Neutrophil (primary cell): ENCODE measurements at regions not wholly inside any gene's neighbourhood (a gene's known extent, or its start where the extent isn't known, plus 50 kb on each side); places are given as distances from the start of the nearest gene placed in this dataset.

Source experiments
- H3K27ac ChIP-seq: fragments of 200-600 bp; sonication (generic); 2 replicates; pipeline ENCODE4 v1.5.1; 2016; ENCODE audit warnings: mild to moderate bottlenecking, moderate library complexity
- H3K27me3 ChIP-seq: fragments of 200-600 bp; sonication (generic); 2 replicates; pipeline ENCODE4 v1.6.0; 2016; ENCODE audit warnings: mild to moderate bottlenecking
- H3K36me3 ChIP-seq: fragments of 200-600 bp; sonication (generic); 2 replicates; pipeline ENCODE4 v1.5.1; 2017
- H3K4me1 ChIP-seq, 2 experiments: fragments of 200-600 bp in 1 of 2; sonication (generic) in 1 of 2; 1 replicate in 1 of 2; 2 replicates in 1 of 2; pipeline versions ENCODE4 v1.5.1 to v1.6.1; 2013 to 2016; ENCODE audit warnings: low read depth in 1 of 2, low read length in 1 of 2, mild to moderate bottlenecking in 1 of 2, moderate library complexity in 1 of 2; ENCODE audit not compliant: control insufficient read depth in 1 of 2, insufficient read depth in 1 of 2
- H3K4me3 ChIP-seq, 2 experiments: fragments of 200-600 bp in 1 of 2; sonication (generic) in 1 of 2; 1 replicate in 1 of 2; 2 replicates in 1 of 2; pipeline ENCODE4 v1.5.1; 2013 to 2016; ENCODE audit warnings: low read depth in 1 of 2, low read length in 1 of 2, mild to moderate bottlenecking in 1 of 2, moderate library complexity in 1 of 2
- H3K9me3 ChIP-seq: fragments of 200-600 bp; sonication (generic); 2 replicates; pipeline ENCODE4 v1.5.1; 2016
- TF ChIP-seq, protein P1 (sequence below): fragments of 200-600 bp; sonication (generic); IDR thresholded peaks from 2 replicates; pipeline ENCODE4 v1.5.1; 2016; ENCODE audit warnings: antibody characterized with exemption

DNA sequence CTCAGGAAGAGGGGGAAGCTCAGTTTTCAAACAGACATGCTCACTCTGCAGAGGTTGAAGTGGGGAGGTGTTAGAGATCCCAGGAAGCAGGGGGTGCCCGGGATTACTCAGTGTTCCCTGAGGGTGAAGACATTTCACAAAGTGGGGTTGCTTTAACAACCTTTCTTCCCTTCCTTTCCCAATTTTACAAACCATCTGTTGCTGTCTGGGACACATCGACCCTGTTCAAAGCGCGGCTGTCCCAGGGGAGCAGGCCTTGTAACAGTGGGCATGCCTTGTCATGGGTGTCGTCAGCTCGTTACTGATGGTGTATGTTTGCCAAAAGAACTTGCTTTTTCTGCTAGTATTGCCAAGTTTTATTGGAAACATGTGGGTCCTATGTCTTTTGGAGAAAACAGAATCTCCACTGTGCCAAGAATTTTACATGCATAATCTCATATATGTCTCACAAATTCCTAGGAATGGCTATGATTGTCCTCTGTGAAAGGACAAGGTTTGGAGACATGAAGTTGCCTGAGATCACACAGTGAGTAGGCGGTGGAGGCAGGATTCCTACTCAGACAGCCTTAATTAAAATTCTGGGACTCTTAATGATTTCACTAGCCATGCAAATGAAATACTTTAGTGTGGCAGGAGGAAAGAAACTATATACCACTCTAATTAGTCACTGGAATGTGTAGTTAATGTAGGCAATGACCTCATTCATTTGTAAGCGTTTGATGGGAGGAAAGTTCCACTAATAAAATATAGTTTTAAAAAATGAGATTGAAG, 198.9 kb downstream of the NXNL2 start:
- no peaks in the 10 kb centered on the region for H3K9me3 ChIP-seq
- H3K4me1 ChIP-seq = no peaks in the 10 kb centered on the region
- TF ChIP-seq, protein P1, sequence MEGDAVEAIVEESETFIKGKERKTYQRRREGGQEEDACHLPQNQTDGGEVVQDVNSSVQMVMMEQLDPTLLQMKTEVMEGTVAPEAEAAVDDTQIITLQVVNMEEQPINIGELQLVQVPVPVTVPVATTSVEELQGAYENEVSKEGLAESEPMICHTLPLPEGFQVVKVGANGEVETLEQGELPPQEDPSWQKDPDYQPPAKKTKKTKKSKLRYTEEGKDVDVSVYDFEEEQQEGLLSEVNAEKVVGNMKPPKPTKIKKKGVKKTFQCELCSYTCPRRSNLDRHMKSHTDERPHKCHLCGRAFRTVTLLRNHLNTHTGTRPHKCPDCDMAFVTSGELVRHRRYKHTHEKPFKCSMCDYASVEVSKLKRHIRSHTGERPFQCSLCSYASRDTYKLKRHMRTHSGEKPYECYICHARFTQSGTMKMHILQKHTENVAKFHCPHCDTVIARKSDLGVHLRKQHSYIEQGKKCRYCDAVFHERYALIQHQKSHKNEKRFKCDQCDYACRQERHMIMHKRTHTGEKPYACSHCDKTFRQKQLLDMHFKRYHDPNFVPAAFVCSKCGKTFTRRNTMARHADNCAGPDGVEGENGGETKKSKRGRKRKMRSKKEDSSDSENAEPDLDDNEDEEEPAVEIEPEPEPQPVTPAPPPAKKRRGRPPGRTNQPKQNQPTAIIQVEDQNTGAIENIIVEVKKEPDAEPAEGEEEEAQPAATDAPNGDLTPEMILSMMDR = no peak
- H3K4me3 ChIP-seq = no peak overlapping the region
- H3K27ac ChIP-seq = no peak overlapping the region
- no peaks in the 10 kb centered on the region for H3K36me3 ChIP-seq
- H3K27me3 ChIP-seq = peaks cover 31% of the 10 kb centered on the region

DNA sequence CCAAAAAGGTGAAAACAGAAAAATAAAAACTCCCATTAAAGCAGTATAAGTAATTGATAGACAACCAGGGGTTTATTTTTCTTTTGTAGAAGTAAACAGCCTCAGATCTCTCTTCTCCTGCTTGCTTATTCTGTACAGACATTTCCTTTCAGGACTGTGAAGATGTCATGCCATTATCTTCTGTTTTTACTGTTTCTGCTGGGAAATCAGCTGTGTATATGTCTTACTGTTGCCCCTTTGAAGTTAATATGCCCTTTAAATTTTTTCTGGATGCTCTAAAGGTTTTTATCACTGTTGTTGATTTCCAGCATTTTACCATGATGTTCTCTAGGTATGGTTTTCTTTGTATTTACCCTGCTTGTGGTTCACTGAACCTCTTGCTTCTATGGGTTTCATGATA, 199.5 kb downstream of the NXNL2 start:
- Histone ChIP-seq H3K9me3 (no peaks in the 10 kb centered on the region), H3K27me3 (peaks cover 37% of the 10 kb centered on the region), H3K4me3 (no peak overlapping the region), H3K36me3 (no peaks in the 10 kb centered on the region), H3K27ac (no peak overlapping the region), H3K4me1 (no peaks in the 10 kb centered on the region)
- TF ChIP-seq, protein P1 = no peak

DNA sequence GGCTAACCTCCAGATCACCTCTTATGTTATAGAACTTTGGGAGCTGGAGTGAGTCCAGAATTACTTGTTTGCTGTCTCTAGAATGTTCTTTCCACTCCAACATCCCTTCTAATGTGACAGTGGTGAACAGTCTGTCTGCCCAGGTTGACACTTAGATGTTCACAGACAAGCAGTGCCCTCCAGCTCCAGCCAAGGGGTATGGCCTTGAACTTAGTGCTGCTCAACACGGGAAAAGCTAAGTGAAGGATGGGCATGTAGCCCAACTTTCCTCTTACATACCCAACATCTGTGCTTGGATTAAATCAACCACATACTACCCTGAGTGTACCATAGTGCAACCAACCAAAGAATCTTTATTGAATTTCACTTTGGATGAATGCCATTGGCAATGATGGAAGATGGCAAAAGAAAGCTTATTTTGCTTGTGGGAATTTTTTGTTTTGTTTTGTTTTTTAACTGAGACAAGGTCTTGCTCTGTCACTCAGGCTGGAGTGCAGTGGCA, 201.2 kb downstream of the NXNL2 start:
- Histone ChIP-seq H3K27me3 (peaks cover 37% of the 10 kb centered on the region), H3K9me3 (no peaks in the 10 kb centered on the region), H3K4me3 (no peak overlapping the region), H3K36me3 (no peaks in the 10 kb centered on the region), H3K27ac (no peak overlapping the region), H3K4me1 (no peaks in the 10 kb centered on the region)
- TF ChIP-seq, protein P1 = no peak

DNA sequence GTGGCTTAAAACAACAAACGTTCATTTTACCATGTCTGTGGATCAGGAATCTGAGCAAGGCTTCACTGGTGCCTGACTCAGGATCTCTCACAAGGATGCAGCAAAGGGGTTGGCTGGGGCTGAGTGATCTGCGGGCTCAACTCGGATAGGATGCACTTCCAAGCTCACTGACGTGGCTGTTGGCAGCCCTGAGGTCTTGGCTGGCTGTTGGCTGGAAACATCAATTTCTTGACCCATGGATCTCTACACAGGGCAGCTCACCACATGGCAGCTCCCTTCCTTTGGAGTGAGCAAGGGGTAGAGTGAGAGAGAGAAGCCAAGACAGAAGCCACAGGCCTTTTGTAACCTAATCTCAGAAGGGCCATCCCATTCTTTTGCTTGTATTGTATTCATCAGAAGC, 202.1 kb downstream of the NXNL2 start:
- Histone ChIP-seq H3K4me1 (no peaks in the 10 kb centered on the region), H3K27ac (no peak overlapping the region), H3K9me3 (no peaks in the 10 kb centered on the region), H3K27me3 (peaks cover 37% of the 10 kb centered on the region), H3K36me3 (no peaks in the 10 kb centered on the region), H3K4me3 (no peak overlapping the region)
- TF ChIP-seq, protein P1 = no peak

DNA sequence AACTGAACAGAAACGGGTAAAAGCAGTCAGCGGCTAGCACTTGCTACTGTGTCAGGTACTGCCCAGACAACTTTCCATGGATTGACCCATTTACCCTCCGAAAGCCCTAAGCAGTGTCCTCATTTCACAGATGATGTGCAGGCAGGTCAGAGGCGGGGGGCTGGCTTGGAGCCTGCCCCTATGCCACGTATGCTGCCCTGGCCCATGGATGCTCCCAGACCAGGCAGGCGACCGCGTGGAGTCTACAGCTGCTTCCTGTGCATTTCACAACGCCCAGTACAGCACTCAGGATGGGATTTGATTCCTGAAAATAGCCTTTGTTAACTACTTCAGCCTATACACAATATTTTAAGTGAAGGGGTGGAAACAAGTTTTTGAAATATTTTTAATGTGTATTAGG, 202.9 kb downstream of the NXNL2 start:
- Histone ChIP-seq H3K4me3 (no peak overlapping the region), H3K27me3 (peaks cover 37% of the 10 kb centered on the region), H3K36me3 (no peaks in the 10 kb centered on the region), H3K27ac (no peak overlapping the region), H3K9me3 (no peaks in the 10 kb centered on the region), H3K4me1 (no peaks in the 10 kb centered on the region)
- TF ChIP-seq, protein P1 = no peak
